Endothelial cell of umbilical vein (primary cell): ENCODE measurements at regions not wholly inside any gene's neighbourhood (a gene's known extent, or its start where the extent isn't known, plus 50 kb on each side); places are given as distances from the start of the nearest gene placed in this dataset.

Experiments used
- BruUV-seq: library from RNA; stranded (reverse); fragments of 400-500 nt; replicated peaks from 2 replicates; lab custom pipeline; 2021; lab: Mats Ljungman, UMichigan
- CTCF ChIA-PET: fragments of 300-600, 350-600 bp; sonication (Branson Sonifier 250); formaldehyde crosslinking; loops from one replicate; lab custom pipeline; 2021; ENCODE audit warnings: antibody characterized with exemption, inconsistent platforms; lab: Charles Lee
- POLR2A ChIA-PET: fragments of 300-600, 350-600 bp; sonication (Branson Sonifier 250); formaldehyde crosslinking; loops from one replicate; lab custom pipeline; 2021; ENCODE audit warnings: antibody characterized with exemption, inconsistent platforms; lab: Charles Lee
- DNase-seq: peaks from one replicate; pipeline ENCODE4 v3.0.0-alpha.2; 2011; ENCODE audit warnings: low read depth, low spot score
- FAIRE-seq: peaks from 2 replicates; lab custom pipeline; 2011; peaks lifted over from hg19 to GRCh38; lab: Jason Lieb, UNC
- H2AFZ ChIP-seq: 2 replicates; pipeline ENCODE4 v1.6.0; 2012; ENCODE audit warnings: low read depth, low read length, control low read depth, inconsistent platforms
- H3K27ac ChIP-seq: 2 replicates; pipeline ENCODE4 v1.5.1; 2011; ENCODE audit warnings: low read depth, mild to moderate bottlenecking, control low read depth, low read length, moderate library complexity; ENCODE audit not compliant: insufficient read depth
- H3K27me3 ChIP-seq, 2 experiments: 2 replicates each; pipeline versions ENCODE4 v1.6.0 to v1.6.1; 2011; ENCODE audit warnings: low read length in 2 of 2, mixed read lengths in 1 of 2; ENCODE audit not compliant: control insufficient read depth in 2 of 2, insufficient read depth in 2 of 2
- H3K36me3 ChIP-seq, 2 experiments: 2 replicates in 1 of 2; 3 replicates in 1 of 2; pipeline ENCODE4 v1.5.1; 2011; ENCODE audit warnings: low read length in 2 of 2, mild to moderate bottlenecking in 1 of 2, moderate library complexity in 1 of 2; ENCODE audit not compliant: control insufficient read depth in 2 of 2, insufficient read depth in 2 of 2; ENCODE audit errors: extremely low read depth in 1 of 2
- H3K4me1 ChIP-seq: 3 replicates; pipeline ENCODE4 v1.5.1; 2011; ENCODE audit warnings: mild to moderate bottlenecking, low read length; ENCODE audit not compliant: control insufficient read depth, insufficient read depth; ENCODE audit errors: extremely low read depth
- H3K4me2 ChIP-seq: 2 replicates; pipeline ENCODE4 v1.6.1; 2011; ENCODE audit warnings: low read length, control low read depth, mixed read lengths; ENCODE audit not compliant: insufficient read depth
- H3K4me3 ChIP-seq, 3 experiments: fragments of 200-600 bp in 1 of 3; sonication (generic), shearing (Covaris generic) in 1 of 3; replicated peaks in 1 of 3; 2 replicates each; pipeline ENCODE4 v1.5.1; 2011 to 2016; ENCODE audit warnings: control low read depth in 3 of 3, low read length in 3 of 3, mild to moderate bottlenecking in 2 of 3, inconsistent platforms in 1 of 3, low read depth in 1 of 3, moderate library complexity in 1 of 3; ENCODE audit not compliant: insufficient read depth in 1 of 3
- H3K79me2 ChIP-seq: 2 replicates; pipeline ENCODE4 v1.6.0; 2012; ENCODE audit warnings: low read length, inconsistent platforms; ENCODE audit not compliant: control insufficient read depth, insufficient read depth
- H3K9ac ChIP-seq: replicated peaks from 2 replicates; pipeline ENCODE3; 2011; ENCODE audit warnings: low read length, control low read depth; ENCODE audit not compliant: insufficient read depth; ENCODE audit errors: extremely low read depth
- H3K9me1 ChIP-seq: replicated peaks from 3 replicates; pipeline ENCODE4 v1.6.0; 2011; ENCODE audit warnings: mild to moderate bottlenecking, low read length; ENCODE audit not compliant: control insufficient read depth, insufficient read depth; ENCODE audit errors: extremely low read depth
- H3K9me3 ChIP-seq: replicated peaks from 2 replicates; pipeline ENCODE4 v1.5.1; 2012; ENCODE audit warnings: low read length, inconsistent platforms; ENCODE audit not compliant: control insufficient read depth, insufficient read depth
- H4K20me1 ChIP-seq: replicated peaks from 2 replicates; pipeline ENCODE3; 2011; ENCODE audit warnings: mild to moderate bottlenecking, low read length; ENCODE audit not compliant: control insufficient read depth, insufficient read depth; ENCODE audit errors: extremely low read depth
- CTCF ChIP-seq, 2 donors: IDR thresholded peaks; 1 replicate in 1 of 2; 2 replicates in 1 of 2; pipeline ENCODE4 v1.5.1; 2011; ENCODE audit warnings: low read length in 2 of 2, mild to moderate bottlenecking in 2 of 2, moderate library complexity in 2 of 2, control low read depth in 1 of 2, inconsistent platforms in 1 of 2, low read depth in 1 of 2; ENCODE audit not compliant: insufficient read depth in 1 of 2; ENCODE audit errors: extremely low read depth in 1 of 2
- EZH2 ChIP-seq: IDR thresholded peaks from 2 replicates; pipeline ENCODE4 v1.6.1; 2012; ENCODE audit warnings: borderline replicate concordance, low read depth, mild to moderate bottlenecking, moderate library complexity, low read length, inconsistent platforms; ENCODE audit not compliant: severe bottlenecking
- FOS ChIP-seq: IDR thresholded peaks from 2 replicates; pipeline ENCODE4 v1.6.1; 2011; ENCODE audit warnings: mild to moderate bottlenecking, low read length, moderate library complexity, borderline replicate concordance; ENCODE audit not compliant: insufficient read depth
- GATA2 ChIP-seq: IDR thresholded peaks from 2 replicates; pipeline ENCODE4 v1.7.0; 2011; ENCODE audit warnings: low read depth, mild to moderate bottlenecking, moderate library complexity, mixed read lengths, low read length; ENCODE audit not compliant: insufficient read length, insufficient read depth
- JUN ChIP-seq: IDR thresholded peaks from 2 replicates; pipeline ENCODE4 v1.6.1; 2011; ENCODE audit warnings: borderline replicate concordance, low read depth; ENCODE audit not compliant: insufficient read length, insufficient read depth
- MAX ChIP-seq: IDR thresholded peaks from 2 replicates; pipeline ENCODE4 v1.6.1; 2011; ENCODE audit not compliant: insufficient read depth, insufficient read length
- MYC ChIP-seq: IDR thresholded peaks from one replicate; pipeline ENCODE4 v1.6.1; 2011; ENCODE audit warnings: mild to moderate bottlenecking, low read depth, low read length
- POLR2A ChIP-seq: IDR thresholded peaks from 2 replicates; pipeline ENCODE4 v1.6.1; 2012; ENCODE audit warnings: low read depth, mild to moderate bottlenecking, control low read depth, low read length
- POLR2AphosphoS5 ChIP-seq: IDR thresholded peaks from 2 replicates; pipeline ENCODE4 v1.6.1; 2012; ENCODE audit warnings: low read depth, mild to moderate bottlenecking, control low read depth, low read length, moderate library complexity; ENCODE audit not compliant: insufficient read depth
- dilution Hi-C: fragments of 300-500 bp; cut with MboI; formaldehyde crosslinking; loops from one replicate; pipeline ENCODE4 v1.15.0; 2019; ENCODE audit warnings: low sequenced_read_pairs; ENCODE audit not compliant: extremely low pct_ligation_motif_present
- intact Hi-C: fragments of 100-400 bp; cut with micrococcal nuclease; formaldehyde crosslinking; loops from one replicate; pipeline ENCODE4 v1.10.0; 2022

- Histone ChIP-seq H3K36me3 (no peaks in the 10 kb centered on the region), H3K9me1 (no peaks in the 10 kb centered on the region), H3K27me3 (no peaks in the 10 kb centered on the region), H2AFZ (no peak overlapping the region), H3K4me2 (no peak overlapping the region), H3K4me3 (no peak overlapping the region), H3K4me1 (peaks cover 14% of the 10 kb centered on the region), H3K27ac (no peak overlapping the region), H3K9me3 (no peaks in the 10 kb centered on the region), H3K9ac (no peak overlapping the region), H3K79me2 (no peaks in the 10 kb centered on the region), H4K20me1 (no peaks in the 10 kb centered on the region)
- FAIRE-seq (no peak), DNase-seq (no peak)
- ChIA-PET CTCF (interaction anchor here (1.4 kb wide), 1 partner anchor 29 kb away, joined by 5 read pairs; no protein-coding TSS in a partner anchor), POLR2A (no interaction called here)
- dilution Hi-C loops (no loop called here), intact Hi-C loops (no loop called here)
- no TSS peak for BruUV-seq
- no peak for TF ChIP-seq POLR2A
- no peak for TF ChIP-seq FOS
Observed at GRCh38 chr13:97883396-97883795, 70.1 kb upstream of the IPO5 start.

GRCh38 chr13:97884707-97885468 lies 68.6 kb upstream of the IPO5 start:
- no peak overlapping the region for H2AFZ ChIP-seq
- no peak overlapping the region for H3K4me2 ChIP-seq
- DNase-seq (no peak), FAIRE-seq (no peak)
- H3K4me1 ChIP-seq = peaks cover 5% of the 10 kb centered on the region
- no peak overlapping the region for H3K9ac ChIP-seq
- no peak overlapping the region for H3K4me3 ChIP-seq
- intact Hi-C loops = no loop called here
- H3K9me3 ChIP-seq = no peaks in the 10 kb centered on the region
- H3K36me3 ChIP-seq = no peaks in the 10 kb centered on the region
- ChIA-PET POLR2A (no interaction called here), CTCF (interaction anchor here (1.3 kb wide), 1 partner anchor 29 kb away, joined by 4 read pairs; no protein-coding TSS in a partner anchor)
- H3K27me3 ChIP-seq = no peaks in the 10 kb centered on the region
- H3K9me1 ChIP-seq = no peaks in the 10 kb centered on the region
- H4K20me1 ChIP-seq = no peaks in the 10 kb centered on the region
- dilution Hi-C loops = no loop called here
- TF ChIP-seq CTCF (IDR thresholded peaks at IDR 0.05; ENCODE audit: extremely low read depth in 1 of 2, insufficient read depth in 1 of 2, low read depth in 1 of 2, low read length in 2 of 2) (no peak), GATA2 (no peak), MYC (no peak), JUN (no peak), EZH2 (no peak), POLR2A (no peak), FOS (no peak), POLR2AphosphoS5 (no peak), MAX (no peak)
- no TSS peak for BruUV-seq
- H3K79me2 ChIP-seq = no peaks in the 10 kb centered on the region
- no peak overlapping the region for H3K27ac ChIP-seq
